Colonic mucosa (tissue), 4 donors: ENCODE measurements at regions not wholly inside any gene's neighbourhood (a gene's known extent, or its start where the extent isn't known, plus 50 kb on each side); places are given as distances from the start of the nearest gene placed in this dataset.

Source experiments
- DNase-seq: peaks from one replicate; pipeline ENCODE4 v3.0.0-alpha.2; 2020
- H3K27ac ChIP-seq: fragments of 200-600 bp; one replicate; pipeline ENCODE4 v1.8.0; 2021
- H3K27me3 ChIP-seq: fragments of 200-600 bp; one replicate; pipeline ENCODE4 v1.8.0; 2021
- H3K36me3 ChIP-seq: fragments of 200-600 bp; one replicate; pipeline ENCODE4 v1.8.0; 2021
- H3K4me1 ChIP-seq: fragments of 200-600 bp; one replicate; pipeline ENCODE4 v1.8.0; 2021; ENCODE audit warnings: mild to moderate bottlenecking
- H3K4me3 ChIP-seq: fragments of 200-600 bp; one replicate; pipeline ENCODE4 v1.8.0; 2021
- H3K9ac ChIP-seq, 2 donors: one replicate each; pipeline ENCODE4 v1.7.0; 2013; ENCODE audit warnings: control low read depth in 2 of 2, low read depth in 2 of 2, low read length in 2 of 2
- H3K9me3 ChIP-seq: fragments of 200-600 bp; one replicate; pipeline ENCODE4 v1.8.0; 2021
- CTCF ChIP-seq: fragments of 200-600 bp; IDR thresholded peaks from one replicate; pipeline ENCODE4 v1.8.0; 2022; ENCODE audit warnings: antibody characterized with exemption, mild to moderate bottlenecking
- intact Hi-C: fragments of 100-400 bp; cut with DNase I; formaldehyde crosslinking; loops from one replicate; pipeline ENCODE4 v1.14.1; 2022
- donor health status: healthy.
- donor health status: DM: no; HTN: no; CAD: no.
- donor health status: DM: no; HTN: no; CAD: no.

GRCh38 chrX:43580621-43581020 lies 75.5 kb upstream of the MAOA start:
- H3K9ac ChIP-seq: no peak overlapping the region
- DNase-seq: no peak
- H3K4me3 ChIP-seq: no peak overlapping the region
- no peak overlapping the region for H3K27ac ChIP-seq
- H3K27me3 ChIP-seq: no peaks in the 10 kb centered on the region
- no peak for TF ChIP-seq CTCF
- intact Hi-C loops: no loop called here
- H3K4me1 ChIP-seq: no peaks in the 10 kb centered on the region
- no peaks in the 10 kb centered on the region for H3K9me3 ChIP-seq
- H3K36me3 ChIP-seq: no peaks in the 10 kb centered on the region

- no peak overlapping the region for H3K9ac ChIP-seq
- no peaks in the 10 kb centered on the region for H3K36me3 ChIP-seq
- H3K27ac ChIP-seq: no peak overlapping the region
- no peak for TF ChIP-seq CTCF
- intact Hi-C loops: no loop called here
- no peak overlapping the region for H3K4me3 ChIP-seq
- no peaks in the 10 kb centered on the region for H3K4me1 ChIP-seq
- H3K9me3 ChIP-seq: no peaks in the 10 kb centered on the region
- DNase-seq: no peak
- no peaks in the 10 kb centered on the region for H3K27me3 ChIP-seq
These were observed 74.9 kb upstream of the MAOA start for GRCh38 chrX:43581167-43581566.

- DNase-seq: no peak
- no peaks in the 10 kb centered on the region for H3K4me1 ChIP-seq
- H3K9ac ChIP-seq: no peak overlapping the region
- H3K4me3 ChIP-seq: no peak overlapping the region
- H3K36me3 ChIP-seq: no peaks in the 10 kb centered on the region
- no peaks in the 10 kb centered on the region for H3K27me3 ChIP-seq
- intact Hi-C loops: no loop called here
- H3K27ac ChIP-seq: no peak overlapping the region
- H3K9me3 ChIP-seq: no peaks in the 10 kb centered on the region
- no peak for TF ChIP-seq CTCF
These were observed 74.1 kb upstream of the MAOA start for GRCh38 chrX:43581888-43582539.

GRCh38 chrX:43582540-43582913 lies 73.6 kb upstream of the MAOA start:
- no peak for TF ChIP-seq CTCF
- no peak overlapping the region for H3K27ac ChIP-seq
- intact Hi-C loops: no loop called here

GRCh38 chrX:43585922-43586321 lies 70.2 kb upstream of the MAOA start:
- H3K27me3 ChIP-seq: no peaks in the 10 kb centered on the region
- H3K4me1 ChIP-seq: no peaks in the 10 kb centered on the region
- no peak overlapping the region for H3K4me3 ChIP-seq
- no peak for TF ChIP-seq CTCF
- no peak overlapping the region for H3K9ac ChIP-seq
- no peaks in the 10 kb centered on the region for H3K9me3 ChIP-seq
- no peaks in the 10 kb centered on the region for H3K36me3 ChIP-seq
- DNase-seq: no peak
- peak overlapping the region; percentile 42 for H3K27ac ChIP-seq
- intact Hi-C loops: no loop called here

More at GRCh38 chrX:43582540-43582913, 73.6 kb upstream of the MAOA start:
- no peaks in the 10 kb centered on the region for H3K27me3 ChIP-seq
- no peaks in the 10 kb centered on the region for H3K36me3 ChIP-seq
- no peaks in the 10 kb centered on the region for H3K4me1 ChIP-seq
- no peak for DNase-seq
- no peak overlapping the region for H3K4me3 ChIP-seq
- H3K9ac ChIP-seq: no peak overlapping the region
- no peaks in the 10 kb centered on the region for H3K9me3 ChIP-seq
